Activated B cell treated with CpG ODN at 0.5 μM for 24 hours (primary cell): ENCODE measurements at regions not wholly inside any gene's neighbourhood (a gene's known extent, or its start where the extent isn't known, plus 50 kb on each side); places are given as distances from the start of the nearest gene placed in this dataset.

Experiments
- ATAC-seq: fragments of 200-7000 bp; cut with Tn5 transposase; one replicate; pipeline ENCODE4 v1.10.0; 2021; ENCODE audit warnings: low read depth, mild to moderate bottlenecking, moderate library complexity
- CTCF ChIA-PET: fragments of 350-600 bp; sonication (Branson Sonifier 250); formaldehyde crosslinking; loops from one replicate; lab custom pipeline; 2021; ENCODE audit warnings: antibody characterized with exemption; lab: Charles Lee
- POLR2A ChIA-PET: fragments of 350-600 bp; sonication (Branson Sonifier 250); formaldehyde crosslinking; loops from one replicate; lab custom pipeline; 2021; ENCODE audit warnings: antibody characterized with exemption; lab: Charles Lee
- DNase-seq: peaks from one replicate; pipeline ENCODE4 v3.0.0; 2022
- H3K27ac Mint-ChIP-seq: one replicate; pipeline ENCODE4 v1.8.0; 2020; ENCODE audit warnings: mixed read lengths
- H3K27me3 Mint-ChIP-seq: one replicate; pipeline ENCODE4 v1.8.0; 2021; ENCODE audit warnings: mixed read lengths
- H3K36me3 Mint-ChIP-seq: one replicate; pipeline ENCODE4 v1.8.0; 2021; ENCODE audit warnings: low read depth, mixed read lengths
- H3K4me1 Mint-ChIP-seq: one replicate; pipeline ENCODE4 v1.8.0; 2021; ENCODE audit warnings: mixed read lengths
- H3K4me3 Mint-ChIP-seq: one replicate; pipeline ENCODE4 v1.8.0; 2020; ENCODE audit warnings: mild to moderate bottlenecking, mixed read lengths
- H3K9me3 Mint-ChIP-seq: one replicate; pipeline ENCODE4 v1.8.0; 2020; ENCODE audit warnings: mixed read lengths
- intact Hi-C: fragments of 100-400 bp; cut with micrococcal nuclease; formaldehyde crosslinking; loops from one replicate; pipeline ENCODE4 v1.15.1; 2024
- TF ChIP-seq, protein P1 (sequence below): fragments of 200-600 bp; IDR thresholded peaks from one replicate; pipeline ENCODE4 v1.8.0; 2022; ENCODE audit warnings: antibody characterized with exemption, mild to moderate bottlenecking

DNA sequence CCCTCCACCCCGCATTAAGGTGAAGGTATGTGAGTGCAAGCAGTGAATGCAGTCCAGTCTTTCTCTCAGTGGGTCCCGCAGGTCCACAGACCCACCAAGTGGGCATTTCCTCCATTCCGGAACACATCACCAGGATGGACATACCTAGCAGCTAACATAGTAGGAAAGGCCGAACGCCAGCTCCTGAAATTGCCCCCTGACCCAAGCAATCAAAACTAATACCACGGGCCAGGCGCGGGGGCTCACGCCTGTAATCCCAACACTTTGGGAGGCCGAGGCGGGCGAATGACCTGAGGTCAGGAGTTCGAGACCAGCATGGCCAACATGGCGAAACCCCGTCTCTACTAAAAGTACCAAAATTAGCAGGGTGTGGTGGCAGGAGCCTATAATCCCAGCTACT is 71.7 kb upstream of the VSTM2B start:
- H3K36me3 Mint-ChIP-seq = no peaks in the 10 kb centered on the region
- H3K9me3 Mint-ChIP-seq = peaks cover 11% of the 10 kb centered on the region
- H3K4me3 Mint-ChIP-seq = no peak overlapping the region
- TF ChIP-seq, protein P1, sequence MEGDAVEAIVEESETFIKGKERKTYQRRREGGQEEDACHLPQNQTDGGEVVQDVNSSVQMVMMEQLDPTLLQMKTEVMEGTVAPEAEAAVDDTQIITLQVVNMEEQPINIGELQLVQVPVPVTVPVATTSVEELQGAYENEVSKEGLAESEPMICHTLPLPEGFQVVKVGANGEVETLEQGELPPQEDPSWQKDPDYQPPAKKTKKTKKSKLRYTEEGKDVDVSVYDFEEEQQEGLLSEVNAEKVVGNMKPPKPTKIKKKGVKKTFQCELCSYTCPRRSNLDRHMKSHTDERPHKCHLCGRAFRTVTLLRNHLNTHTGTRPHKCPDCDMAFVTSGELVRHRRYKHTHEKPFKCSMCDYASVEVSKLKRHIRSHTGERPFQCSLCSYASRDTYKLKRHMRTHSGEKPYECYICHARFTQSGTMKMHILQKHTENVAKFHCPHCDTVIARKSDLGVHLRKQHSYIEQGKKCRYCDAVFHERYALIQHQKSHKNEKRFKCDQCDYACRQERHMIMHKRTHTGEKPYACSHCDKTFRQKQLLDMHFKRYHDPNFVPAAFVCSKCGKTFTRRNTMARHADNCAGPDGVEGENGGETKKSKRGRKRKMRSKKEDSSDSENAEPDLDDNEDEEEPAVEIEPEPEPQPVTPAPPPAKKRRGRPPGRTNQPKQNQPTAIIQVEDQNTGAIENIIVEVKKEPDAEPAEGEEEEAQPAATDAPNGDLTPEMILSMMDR = no peak
- H3K27me3 Mint-ChIP-seq = no peaks in the 10 kb centered on the region
- ATAC-seq (no peak), DNase-seq (no peak)
- POLR2A ChIA-PET = no interaction called here
- intact Hi-C loops = no loop called here
- CTCF ChIA-PET = no interaction called here
- H3K4me1 Mint-ChIP-seq = no peaks in the 10 kb centered on the region
- H3K27ac Mint-ChIP-seq = no peak overlapping the region

DNA sequence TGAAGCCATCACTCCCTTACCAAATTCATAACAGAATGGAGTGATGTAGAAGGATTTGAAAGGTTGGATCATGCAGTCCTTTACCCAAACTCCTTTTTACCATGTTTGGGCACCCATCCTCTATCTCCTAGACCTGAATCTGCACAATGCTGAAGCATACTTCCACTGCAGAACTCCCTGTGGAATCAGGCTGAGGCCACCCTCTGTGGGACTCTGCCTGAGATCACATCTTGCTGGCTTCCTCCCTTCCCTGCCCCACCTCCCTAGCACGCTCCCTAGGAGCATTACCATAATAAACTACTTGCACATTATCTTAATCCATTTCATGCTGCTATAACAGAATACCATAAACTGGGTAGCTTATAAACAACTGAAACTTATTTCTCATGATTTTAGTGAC is 68.4 kb upstream of the VSTM2B start:
- H3K27me3 Mint-ChIP-seq = no peaks in the 10 kb centered on the region
- TF ChIP-seq, protein P1 = no peak
- ChIA-PET CTCF (no interaction called here), POLR2A (no interaction called here)
- H3K4me1 Mint-ChIP-seq = no peaks in the 10 kb centered on the region
- no peak overlapping the region for H3K4me3 Mint-ChIP-seq
- DNase-seq (no peak), ATAC-seq (no peak)
- intact Hi-C loops = no loop called here
- H3K9me3 Mint-ChIP-seq = peaks cover 11% of the 10 kb centered on the region
- H3K36me3 Mint-ChIP-seq = no peaks in the 10 kb centered on the region
- no peak overlapping the region for H3K27ac Mint-ChIP-seq

DNA sequence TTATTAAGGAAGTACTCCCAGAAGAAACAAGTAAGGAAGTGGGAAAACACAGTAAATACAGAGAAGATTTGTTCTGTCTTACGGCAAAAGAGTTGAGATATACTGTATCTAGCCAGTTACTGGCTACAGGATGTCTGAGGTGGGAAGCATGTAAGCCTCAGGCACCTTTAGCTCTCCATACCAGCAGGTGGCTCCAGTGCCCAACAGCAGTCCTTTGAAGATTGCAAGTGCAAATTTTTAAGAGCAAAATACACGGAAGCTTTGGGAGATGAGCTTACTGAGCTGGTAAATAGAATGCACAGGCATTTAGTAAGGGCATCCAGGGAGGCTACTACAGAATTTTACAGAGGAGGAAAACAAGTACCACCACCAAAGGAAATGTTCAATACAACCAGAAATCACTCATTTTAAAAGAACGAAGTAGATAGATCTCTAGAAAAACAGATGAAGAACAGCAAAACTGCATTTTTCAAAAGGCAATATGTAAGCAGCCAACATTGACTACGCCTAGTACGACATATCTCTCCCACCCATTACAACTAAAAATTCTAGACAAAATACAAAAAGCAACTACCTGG is 57.9 kb upstream of the VSTM2B start:
- Mint-ChIP-seq H3K36me3 (no peaks in the 10 kb centered on the region), H3K27me3 (no peaks in the 10 kb centered on the region), H3K4me3 (no peak overlapping the region), H3K4me1 (no peaks in the 10 kb centered on the region), H3K9me3 (no peaks in the 10 kb centered on the region), H3K27ac (no peak overlapping the region)
- intact Hi-C loops = no loop called here
- TF ChIP-seq, protein P1 = no peak
- ChIA-PET POLR2A (no interaction called here), CTCF (no interaction called here)
- ATAC-seq (no peak), DNase-seq (no peak)

DNA sequence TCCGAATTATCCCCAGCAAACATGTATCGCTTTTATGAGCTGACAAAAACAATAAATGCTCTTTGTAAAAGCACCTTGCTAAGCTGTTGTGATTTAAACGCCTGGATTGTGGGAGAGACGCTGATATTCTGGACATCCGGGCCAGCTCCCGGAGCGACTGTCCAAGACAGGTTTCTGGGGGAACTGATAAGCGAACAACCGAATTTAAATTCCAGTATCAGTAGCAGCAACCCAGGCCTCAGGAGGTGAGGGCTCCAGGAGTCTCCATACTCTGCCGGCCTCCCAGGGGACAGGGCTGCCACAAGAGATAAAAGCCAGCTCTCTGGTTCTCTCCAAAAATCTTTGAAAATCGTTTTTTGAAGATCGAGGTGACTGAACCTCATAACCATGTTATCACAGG is 50.3 kb upstream of the VSTM2B start:
- TF ChIP-seq, protein P1 = no peak
- intact Hi-C loops = no loop called here
- no peaks in the 10 kb centered on the region for H3K4me1 Mint-ChIP-seq
- ATAC-seq (no peak), DNase-seq (no peak)
- no peak overlapping the region for H3K27ac Mint-ChIP-seq
- no peak overlapping the region for H3K4me3 Mint-ChIP-seq
- no peaks in the 10 kb centered on the region for H3K27me3 Mint-ChIP-seq
- no peaks in the 10 kb centered on the region for H3K36me3 Mint-ChIP-seq
- POLR2A ChIA-PET = no interaction called here
- H3K9me3 Mint-ChIP-seq = peaks cover 2% of the 10 kb centered on the region
- CTCF ChIA-PET = no interaction called here
